HT-29 (cell line): ENCODE measurements at regions not wholly inside any gene's neighbourhood (a gene's known extent, or its start where the extent isn't known, plus 50 kb on each side); places are given as distances from the start of the nearest gene placed in this dataset.
A peak's percentile ranks its signal among the peaks of the same experiment; 100 is the strongest.

Experiments
- DNase-seq: peaks from one replicate; pipeline ENCODE4 v3.0.0-alpha.2; 2015; ENCODE audit warnings: low spot score

- DNase-seq: no peak
Measured at GRCh38 chr1:82703951-82704350, 903.2 kb downstream of the ADGRL2 start.

- no peak for DNase-seq
Measured at GRCh38 chr1:82700476-82700875, 899.7 kb downstream of the ADGRL2 start.

- DNase-seq: no peak
Measured at GRCh38 chr1:82697965-82698364, 897.2 kb downstream of the ADGRL2 start.

- DNase-seq: no peak
Measured at GRCh38 chr1:82695443-82695842, 894.7 kb downstream of the ADGRL2 start.

DNA sequence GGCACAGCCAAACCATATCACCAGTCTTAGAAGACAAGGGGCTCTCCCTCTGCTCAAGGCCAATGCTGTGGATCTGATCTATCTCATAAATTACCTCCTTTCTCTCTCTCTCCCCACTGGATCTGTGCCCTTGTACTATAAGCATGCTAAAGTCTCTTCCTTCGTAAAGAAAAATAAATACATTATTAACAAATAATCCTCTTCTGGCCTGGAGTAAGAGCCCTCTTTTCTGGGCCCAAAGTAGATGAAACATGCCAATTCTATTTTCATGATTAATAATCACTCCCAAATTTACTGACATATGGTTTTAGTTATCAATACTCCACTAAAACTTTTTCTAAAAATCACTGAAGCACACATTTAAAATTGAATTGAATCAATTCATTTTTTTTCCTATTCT, 889.7 kb downstream of the ADGRL2 start:
- no peak for DNase-seq

GRCh38 chr1:82689217-82689616, 888.5 kb downstream of the ADGRL2 start:
- DNase-seq: no peak

GRCh38 chr1:82686774-82687173, 886.0 kb downstream of the ADGRL2 start:
- DNase-seq: no peak

GRCh38 chr1:82646888-82647287, 846.2 kb downstream of the ADGRL2 start:
- no peak for DNase-seq

DNA sequence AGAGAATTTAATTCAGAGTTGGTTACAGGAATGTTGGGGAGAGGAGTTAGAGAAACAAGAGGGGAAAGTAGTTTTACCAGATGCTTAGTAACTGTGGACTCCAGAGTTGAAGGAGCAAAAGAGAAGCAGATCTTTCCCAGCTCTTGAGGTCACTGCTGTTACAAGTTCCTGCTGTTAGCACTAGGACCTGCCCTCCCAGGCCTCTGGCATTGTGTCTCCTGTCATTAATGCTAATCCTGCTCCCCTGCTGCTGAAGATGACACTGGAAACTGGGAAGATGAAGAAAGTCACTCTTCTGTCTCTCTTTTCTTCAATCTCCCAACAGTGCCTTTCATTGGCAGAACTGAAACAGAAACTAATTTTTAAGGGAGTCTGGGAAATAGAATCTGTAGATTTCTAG, 845.6 kb downstream of the ADGRL2 start:
- DNase-seq: no peak

DNA sequence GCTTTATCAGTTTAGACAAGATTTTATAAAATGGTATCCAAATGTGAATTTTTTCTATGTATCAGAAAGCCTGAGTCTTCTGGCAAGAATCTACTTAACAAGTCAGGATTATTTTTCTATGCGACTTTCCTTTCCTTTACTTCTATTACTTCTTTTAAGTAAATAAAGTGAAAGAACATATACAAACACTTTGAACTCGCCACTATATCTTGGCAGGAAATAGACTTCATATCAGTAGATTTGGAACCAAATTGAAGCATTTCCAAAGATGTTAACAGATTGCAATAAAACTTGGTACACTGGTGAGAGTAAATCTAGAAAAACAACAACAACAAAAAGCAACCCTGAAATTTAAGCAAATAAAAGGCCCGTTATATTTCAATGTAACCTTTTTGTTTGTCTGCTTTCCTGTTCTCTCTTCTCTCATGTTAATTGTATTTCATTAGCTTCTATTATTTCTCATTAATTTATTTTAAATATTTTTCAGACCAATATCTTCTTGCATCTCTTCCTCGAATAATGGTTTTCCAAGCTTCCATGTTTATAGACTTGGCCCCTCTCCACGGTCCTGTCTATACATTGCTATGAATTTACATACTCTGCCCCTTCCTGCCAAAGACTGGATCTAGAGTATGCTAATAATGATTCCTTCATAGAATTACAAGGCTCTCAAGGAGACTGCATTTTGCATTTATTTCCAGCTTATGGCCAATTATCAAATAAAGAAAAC, 843.6 kb downstream of the ADGRL2 start:
- no peak for DNase-seq

- DNase-seq: no peak
Measured at GRCh38 chr1:82640352-82640751, 839.6 kb downstream of the ADGRL2 start.

- no peak for DNase-seq
Measured at GRCh38 chr1:82634266-82634665, 833.5 kb downstream of the ADGRL2 start.

GRCh38 chr1:82632155-82632554, 831.4 kb downstream of the ADGRL2 start:
- DNase-seq: peak; percentile 24

- DNase-seq: no peak
Measured at GRCh38 chr1:82628887-82629286, 828.2 kb downstream of the ADGRL2 start.

- no peak for DNase-seq
Measured at GRCh38 chr1:82625537-82625936, 824.8 kb downstream of the ADGRL2 start.

- no peak for DNase-seq
Measured at GRCh38 chr1:82621076-82621475, 820.3 kb downstream of the ADGRL2 start.

DNA sequence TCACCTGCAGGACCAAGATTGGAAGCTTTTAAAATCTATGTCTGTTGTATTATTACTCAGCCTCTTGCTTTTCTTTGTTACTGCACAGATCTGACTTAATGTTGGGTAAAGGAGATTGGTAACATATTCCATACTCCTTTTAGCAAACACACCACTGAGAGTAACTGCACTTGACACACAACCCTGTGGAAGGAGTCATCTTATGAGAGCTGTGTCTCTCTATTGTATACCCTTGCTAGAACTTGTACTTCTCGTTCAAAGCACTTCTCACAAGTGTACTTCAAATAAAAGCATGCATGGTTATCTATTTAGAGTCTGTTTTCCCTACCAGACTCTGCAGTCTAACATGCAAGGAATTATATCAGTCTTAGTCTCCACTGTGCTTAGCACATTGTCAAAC, 813.4 kb downstream of the ADGRL2 start:
- DNase-seq: no peak

GRCh38 chr1:82612986-82613385, 812.3 kb downstream of the ADGRL2 start:
- no peak for DNase-seq

DNA sequence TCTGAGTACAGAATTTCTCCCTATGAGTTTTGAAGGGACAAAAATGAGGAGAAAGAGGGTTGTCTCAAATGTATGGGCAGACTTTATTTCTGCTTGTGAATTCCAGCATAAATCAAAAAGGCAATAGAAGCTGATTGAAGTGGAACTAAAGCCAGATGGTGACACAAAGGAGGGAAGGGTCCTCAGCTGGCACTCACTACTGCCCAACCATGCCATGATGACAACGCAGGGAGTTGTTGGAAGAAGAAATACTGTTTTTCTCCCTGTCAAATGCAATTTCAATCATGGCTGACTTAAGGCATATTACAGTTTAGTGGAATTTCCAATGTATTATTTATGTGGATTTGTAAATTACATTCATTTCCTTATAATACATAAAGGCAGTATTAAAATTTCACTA, 805.8 kb downstream of the ADGRL2 start:
- no peak for DNase-seq

- no peak for DNase-seq
Measured at GRCh38 chr1:82604524-82604923, 803.8 kb downstream of the ADGRL2 start.

DNA sequence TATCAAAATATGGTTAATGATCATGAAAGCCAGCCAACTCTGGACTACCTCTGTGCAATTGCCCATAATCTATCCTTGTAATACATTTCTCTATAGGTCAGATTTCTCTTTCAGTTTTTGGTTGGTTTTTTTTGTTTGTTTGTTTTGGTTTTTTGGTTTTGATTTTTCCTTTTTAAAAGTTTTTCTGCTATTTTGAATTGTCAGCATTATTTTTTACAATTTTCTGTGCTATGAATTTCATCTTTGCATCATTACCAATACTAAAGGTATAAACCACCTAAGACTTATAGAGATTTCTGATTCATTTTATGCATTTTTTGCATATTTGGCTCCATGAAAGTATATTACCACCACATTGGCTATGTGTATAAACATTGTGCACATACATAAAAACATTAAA, 799.6 kb downstream of the ADGRL2 start:
- no peak for DNase-seq

GRCh38 chr1:82598812-82599211, 798.1 kb downstream of the ADGRL2 start:
- no peak for DNase-seq

- DNase-seq: no peak
Measured at GRCh38 chr1:82598337-82598736, 797.6 kb downstream of the ADGRL2 start.

DNA sequence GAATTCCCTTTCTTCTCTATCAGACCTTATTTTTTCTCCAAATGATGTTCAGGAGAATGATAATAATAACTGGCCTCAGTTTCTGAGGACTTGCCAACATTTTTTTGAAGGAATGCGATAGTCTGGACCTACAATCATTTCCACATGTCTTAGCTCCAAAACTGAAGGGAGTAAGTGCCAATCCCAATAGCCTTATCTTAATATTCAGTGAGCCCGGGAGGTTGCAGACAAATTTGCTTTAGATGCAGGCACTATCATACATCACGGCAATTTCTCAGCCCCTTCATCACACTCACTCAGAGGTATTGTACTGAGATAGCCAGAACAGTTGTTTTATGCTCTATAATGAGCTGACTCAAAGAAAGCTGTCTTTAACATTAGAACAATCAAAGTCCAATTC, 796.9 kb downstream of the ADGRL2 start:
- DNase-seq: no peak
